Lung (tissue), 11 donors: ENCODE measurements at regions not wholly inside any gene's neighbourhood (a gene's known extent, or its start where the extent isn't known, plus 50 kb on each side); places are given as distances from the start of the nearest gene placed in this dataset.
A peak's percentile ranks its signal among the peaks of the same experiment; 100 is the strongest.

ENCODE experiments used
- ATAC-seq: fragments of 200-7000 bp; cut with Tn5 transposase; one replicate; pipeline ENCODE4 v1.9.1; 2020; ENCODE audit warnings: moderate number of reproducible peaks; ENCODE audit not compliant: insufficient read depth, low FRiP score
- DNase-seq, 3 donors: peaks; one replicate each; pipeline ENCODE4 v3.0.0-alpha.2; 2013 to 2017
- H3K27ac ChIP-seq, 2 donors: one replicate each; pipeline ENCODE4 v1.5.1; 2013; ENCODE audit warnings: mild to moderate bottlenecking in 2 of 2, moderate library complexity in 2 of 2, control low read depth in 1 of 2, inconsistent platforms in 1 of 2, low read depth in 1 of 2, low read length in 1 of 2
- H3K27me3 ChIP-seq, 3 donors: one replicate each; pipeline ENCODE4 v1.5.1; 2013; ENCODE audit warnings: low read length in 2 of 3; ENCODE audit not compliant: control insufficient read depth in 3 of 3, insufficient read depth in 3 of 3
- H3K36me3 ChIP-seq, 4 donors: one replicate each; pipeline ENCODE4 v1.5.1; 2013; ENCODE audit warnings: low read length in 4 of 4, mild to moderate bottlenecking in 1 of 4, moderate library complexity in 1 of 4; ENCODE audit not compliant: control insufficient read depth in 4 of 4, insufficient read depth in 4 of 4
- H3K4me1 ChIP-seq, 5 donors: one replicate each; pipeline ENCODE4 v1.5.1; 2013; ENCODE audit warnings: low read length in 5 of 5, mild to moderate bottlenecking in 2 of 5, moderate library complexity in 1 of 5; ENCODE audit not compliant: control insufficient read depth in 5 of 5, insufficient read depth in 5 of 5
- H3K4me3 ChIP-seq: one replicate; pipeline ENCODE4 v1.5.1; 2013; ENCODE audit warnings: mild to moderate bottlenecking, control low read depth, moderate library complexity
- H3K9ac ChIP-seq, 2 donors: one replicate each; pipeline ENCODE4 v1.5.1; 2013; ENCODE audit warnings: low read length in 2 of 2, control low read depth in 1 of 2; ENCODE audit not compliant: insufficient read depth in 1 of 2
- H3K9me3 ChIP-seq, 4 donors: one replicate each; pipeline ENCODE4 v1.5.1; 2013; ENCODE audit warnings: low read length in 3 of 4, mild to moderate bottlenecking in 1 of 4, moderate library complexity in 1 of 4; ENCODE audit not compliant: control insufficient read depth in 4 of 4, insufficient read depth in 3 of 4
- WGBS, 2 donors: extraction: QIAGEN DNeasy Blood & Tissue Kit; methylation state at CpG; one replicate each; pipeline ENCODE4 v1.1.7; 2013; 5-methylcytosine and 5-hydroxymethylcytosine counted together
- TF ChIP-seq, protein P1 (sequence below): IDR thresholded peaks from 2 replicates; pipeline ENCODE4 v1.5.1; 2012; ENCODE audit warnings: mild to moderate bottlenecking; ENCODE audit errors: control extremely low read depth, extremely low read depth
- donor health status: control.
- donor health status: control.
- donor health status: Bipolar disorder and iron deficiency.
- donor health status: healthy.
- donor health status: DM: yes; HTN: yes; CAD: no.

DNA sequence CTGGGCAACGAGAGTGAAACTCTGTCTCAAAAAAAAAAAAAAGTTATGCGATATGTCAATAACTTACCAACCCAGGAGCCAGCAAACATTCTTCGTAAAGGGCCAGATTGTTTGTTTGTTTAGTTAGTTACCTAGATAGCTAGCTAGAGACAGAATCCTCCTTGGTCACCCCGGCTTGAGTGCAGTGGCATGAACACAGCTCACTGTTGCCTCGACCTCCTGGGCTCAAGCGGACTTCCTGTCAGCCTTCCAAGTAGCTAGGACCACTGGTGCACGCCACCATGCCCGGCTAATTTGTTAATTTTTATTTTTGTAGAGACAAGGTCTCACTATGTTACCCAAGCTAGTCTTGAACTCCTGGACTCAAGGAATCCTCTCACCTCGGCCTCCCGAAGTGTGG lies 113.0 kb downstream of the LITAF start:
- H3K36me3 ChIP-seq: no peaks in the 10 kb centered on the region
- H3K4me3 ChIP-seq: no peak overlapping the region
- H3K27me3 ChIP-seq: no peaks in the 10 kb centered on the region
- ATAC-seq (no peak), DNase-seq (no peak)
- no peaks in the 10 kb centered on the region for H3K4me1 ChIP-seq
- no peak overlapping the region for H3K9ac ChIP-seq
- H3K27ac ChIP-seq: no peak overlapping the region
- WGBS, 2 donors: 55 to 80% methylated on average over 10 of the region's 10 CpGs
- TF ChIP-seq, protein P1, sequence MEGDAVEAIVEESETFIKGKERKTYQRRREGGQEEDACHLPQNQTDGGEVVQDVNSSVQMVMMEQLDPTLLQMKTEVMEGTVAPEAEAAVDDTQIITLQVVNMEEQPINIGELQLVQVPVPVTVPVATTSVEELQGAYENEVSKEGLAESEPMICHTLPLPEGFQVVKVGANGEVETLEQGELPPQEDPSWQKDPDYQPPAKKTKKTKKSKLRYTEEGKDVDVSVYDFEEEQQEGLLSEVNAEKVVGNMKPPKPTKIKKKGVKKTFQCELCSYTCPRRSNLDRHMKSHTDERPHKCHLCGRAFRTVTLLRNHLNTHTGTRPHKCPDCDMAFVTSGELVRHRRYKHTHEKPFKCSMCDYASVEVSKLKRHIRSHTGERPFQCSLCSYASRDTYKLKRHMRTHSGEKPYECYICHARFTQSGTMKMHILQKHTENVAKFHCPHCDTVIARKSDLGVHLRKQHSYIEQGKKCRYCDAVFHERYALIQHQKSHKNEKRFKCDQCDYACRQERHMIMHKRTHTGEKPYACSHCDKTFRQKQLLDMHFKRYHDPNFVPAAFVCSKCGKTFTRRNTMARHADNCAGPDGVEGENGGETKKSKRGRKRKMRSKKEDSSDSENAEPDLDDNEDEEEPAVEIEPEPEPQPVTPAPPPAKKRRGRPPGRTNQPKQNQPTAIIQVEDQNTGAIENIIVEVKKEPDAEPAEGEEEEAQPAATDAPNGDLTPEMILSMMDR: no peak
- peaks cover 0 to 2% (median 0%) of the 10 kb centered on the region in 4 donors for H3K9me3 ChIP-seq

DNA sequence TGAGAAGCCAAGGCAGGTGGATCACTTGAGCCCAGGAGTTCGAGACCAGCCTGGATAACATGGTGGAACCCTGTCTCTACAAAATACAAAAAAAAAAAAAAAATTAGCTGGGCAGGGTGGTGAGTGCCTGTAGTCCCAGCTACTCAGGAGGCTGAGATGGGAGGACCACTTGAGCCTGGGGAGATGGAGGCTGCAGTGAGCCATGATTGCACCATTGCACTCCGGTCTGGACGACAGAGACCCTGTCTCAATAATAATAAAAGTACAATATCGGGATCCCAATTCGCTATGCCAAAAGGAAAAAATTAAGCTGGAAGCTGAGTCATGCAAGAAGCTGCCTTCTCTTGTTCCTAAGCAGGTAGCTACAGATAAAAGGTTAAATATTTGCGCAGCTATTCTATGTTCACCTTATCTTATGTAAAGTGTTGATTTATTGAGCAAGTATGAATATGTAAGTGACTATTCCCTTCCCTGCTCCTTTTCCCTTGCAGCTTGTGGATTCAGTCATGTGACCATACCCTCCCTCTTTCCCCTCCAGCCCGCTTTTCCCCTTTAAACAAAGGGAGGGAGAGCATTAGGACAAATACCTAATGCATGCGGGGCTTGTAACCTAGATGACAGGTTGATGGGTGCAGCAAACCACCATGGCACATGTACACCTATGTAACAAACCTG lies 112.0 kb downstream of the LITAF start:
- Histone ChIP-seq H3K36me3 (no peaks in the 10 kb centered on the region), H3K9ac (no peak overlapping the region), H3K9me3 (peaks cover 0 to 2% (median 0%) of the 10 kb centered on the region in 4 donors), H3K27me3 (no peaks in the 10 kb centered on the region), H3K4me1 (no peaks in the 10 kb centered on the region), H3K27ac (no peak overlapping the region), H3K4me3 (no peak overlapping the region)
- DNase-seq (peak in 1 of 3 donors; percentile 59), ATAC-seq (peak; percentile 11)
- TF ChIP-seq, protein P1: no peak
- WGBS, 2 donors: 56 to 76% methylated on average over 8 of the region's 8 CpGs

DNA sequence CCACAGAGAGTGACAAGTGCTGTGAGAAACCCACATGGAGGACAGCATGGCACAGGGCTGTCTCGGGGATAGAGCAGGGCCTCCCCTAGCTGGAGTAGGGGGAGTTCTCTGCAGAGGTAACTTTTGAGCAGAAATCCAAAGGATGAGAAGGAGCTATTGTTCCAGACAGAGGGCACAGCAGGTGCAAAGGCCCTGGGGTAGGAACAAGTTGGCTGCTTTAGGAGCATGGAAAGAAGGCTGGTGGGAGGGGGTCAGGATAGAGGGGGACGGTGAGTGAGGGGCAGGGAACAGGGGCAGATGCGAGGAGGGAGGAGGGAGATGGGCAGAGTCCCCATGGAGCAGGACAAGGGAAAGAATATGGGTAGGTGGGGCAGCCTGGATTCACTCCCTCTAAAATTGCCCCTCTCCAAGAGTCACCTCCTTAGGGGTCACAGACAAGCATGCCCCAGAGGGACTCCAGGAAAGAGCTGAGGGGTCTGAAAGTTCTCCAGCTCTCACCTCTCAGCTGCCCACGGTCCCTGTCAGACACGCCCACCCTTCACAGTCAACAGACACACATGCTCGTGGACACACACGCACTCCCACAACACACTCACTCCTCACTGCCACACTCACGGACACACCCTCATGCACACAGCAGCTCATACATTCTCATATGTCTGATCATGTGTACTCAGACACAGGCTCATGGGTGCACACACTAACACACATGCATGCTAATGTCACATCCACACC lies 110.7 kb downstream of the LITAF start:
- ATAC-seq: no peak
- no peaks in the 10 kb centered on the region for H3K4me1 ChIP-seq
- H3K4me3 ChIP-seq: no peak overlapping the region
- TF ChIP-seq, protein P1: no peak
- DNase-seq: no peak
- no peak overlapping the region for H3K27ac ChIP-seq
- H3K36me3 ChIP-seq: no peaks in the 10 kb centered on the region
- H3K9me3 ChIP-seq: peaks cover 0 to 3% (median under 1%) of the 10 kb centered on the region in 4 donors
- 55 to 85% methylated on average over 8 of the region's 8 CpGs for WGBS, 2 donors
- H3K9ac ChIP-seq: no peak overlapping the region
- no peaks in the 10 kb centered on the region for H3K27me3 ChIP-seq
